ENCODE measurements at regions not wholly inside any gene's neighbourhood (a gene's known extent, or its start where the extent isn't known, plus 50 kb on each side); places are given as distances from the start of the nearest gene placed in this dataset.

GRCh38 chr10:29055101-29055500 lies 233.8 kb upstream of the LYZL1 start:
- 48% methylated on average over 2 of the region's 2 CpGs for WGBS
- intact Hi-C loops (cut with DNase I) = no loop called here
- Histone ChIP-seq H3K27ac (replicated peaks in 1 of 4) (no peak overlapping the region), H3K27me3 (peaks cover 0 to 9% (median 0%) of the 10 kb centered on the region in 4 donors), H3K9me3 (no peaks in the 10 kb centered on the region), H3K4me3 (no peak overlapping the region), H3K36me3 (no peaks in the 10 kb centered on the region), H3K4me1 (no peaks in the 10 kb centered on the region)
- TF ChIP-seq CTCF (IDR thresholded peaks at IDR 0.05) (no peak), EP300 (IDR thresholded peaks at IDR 0.05) (no peak), POLR2A (IDR thresholded peaks at IDR 0.05; ENCODE audit: low read depth) (no peak), POLR2AphosphoS5 (IDR thresholded peaks at IDR 0.05) (no peak)
- DNase-seq (ENCODE audit: extremely low spot score) = no peak

GRCh38 chr10:29056729-29057128 lies 232.1 kb upstream of the LYZL1 start:
- intact Hi-C loops (cut with DNase I) = no loop called here
- 59% methylated on average over 2 of the region's 2 CpGs for WGBS
- peaks cover 0 to 9% (median 0%) of the 10 kb centered on the region in 4 donors for H3K27me3 ChIP-seq

GRCh38 chr10:29057822-29058331 lies 231.0 kb upstream of the LYZL1 start:
- no peaks in the 10 kb centered on the region for H3K9me3 ChIP-seq
- no peaks in the 10 kb centered on the region for H3K27me3 ChIP-seq
- intact Hi-C loops (cut with DNase I) = no loop called here
- H3K27ac ChIP-seq (replicated peaks in 1 of 4) = no peak overlapping the region
- no peak overlapping the region for H3K4me3 ChIP-seq
- TF ChIP-seq POLR2A (IDR thresholded peaks at IDR 0.05; ENCODE audit: low read depth) (no peak), EP300 (IDR thresholded peaks at IDR 0.05) (no peak), POLR2AphosphoS5 (IDR thresholded peaks at IDR 0.05) (no peak), CTCF (IDR thresholded peaks at IDR 0.05) (no peak)
- 49% methylated on average over 4 of the region's 4 CpGs for WGBS
- no peaks in the 10 kb centered on the region for H3K36me3 ChIP-seq
- H3K4me1 ChIP-seq = no peaks in the 10 kb centered on the region
- DNase-seq (ENCODE audit: extremely low spot score) = no peak

More at GRCh38 chr10:29056729-29057128, 232.1 kb upstream of the LYZL1 start:
- no peak for DNase-seq (ENCODE audit: extremely low spot score)
- H3K4me1 ChIP-seq = no peaks in the 10 kb centered on the region
- H3K9me3 ChIP-seq = no peaks in the 10 kb centered on the region
- no peaks in the 10 kb centered on the region for H3K36me3 ChIP-seq
- H3K4me3 ChIP-seq = no peak overlapping the region
- no peak for TF ChIP-seq EP300 (IDR thresholded peaks at IDR 0.05)
- TF ChIP-seq CTCF (IDR thresholded peaks at IDR 0.05) = no peak
- no peak for TF ChIP-seq POLR2A (IDR thresholded peaks at IDR 0.05; ENCODE audit: low read depth)
- TF ChIP-seq POLR2AphosphoS5 (IDR thresholded peaks at IDR 0.05) = no peak
- H3K27ac ChIP-seq (replicated peaks in 1 of 4) = no peak overlapping the region

GRCh38 chr10:29063806-29064644 lies 224.8 kb upstream of the LYZL1 start:
- Histone ChIP-seq H3K9me3 (no peaks in the 10 kb centered on the region), H3K27me3 (peaks cover 0 to 9% (median 0%) of the 10 kb centered on the region in 4 donors), H3K4me3 (no peak overlapping the region), H3K36me3 (no peaks in the 10 kb centered on the region), H3K27ac (replicated peaks in 1 of 4) (no peak overlapping the region), H3K4me1 (no peaks in the 10 kb centered on the region)
- intact Hi-C loops (cut with DNase I) = no loop called here
- TF ChIP-seq EP300 (IDR thresholded peaks at IDR 0.05) (no peak), POLR2AphosphoS5 (IDR thresholded peaks at IDR 0.05) (no peak), CTCF (IDR thresholded peaks at IDR 0.05) (no peak), POLR2A (IDR thresholded peaks at IDR 0.05; ENCODE audit: low read depth) (no peak)
- no peak for DNase-seq (ENCODE audit: extremely low spot score)
- WGBS = 65% methylated on average over 5 of the region's 5 CpGs
